ENCODE measurements at regions not wholly inside any gene's neighbourhood (a gene's known extent, or its start where the extent isn't known, plus 50 kb on each side); places are given as distances from the start of the nearest gene placed in this dataset.

- Histone ChIP-seq H3K4me1 (no peaks in the 10 kb centered on the region), H3K4me3 (no peak overlapping the region), H3K27me3 (ENCODE audit: low read depth) (no peaks in the 10 kb centered on the region), H3K36me3 (replicated peaks) (no peaks in the 10 kb centered on the region), H3K9me3 (no peaks in the 10 kb centered on the region)
- in situ Hi-C loops (cut with MboI; ENCODE audit: low sequenced_read_pairs) = no loop called here
- DNase-seq (ENCODE audit: low spot score in 2 of 2) = no peak
Observed at GRCh38 chr5:125965577-125965976, 457.6 kb upstream of the GRAMD2B start.

DNA sequence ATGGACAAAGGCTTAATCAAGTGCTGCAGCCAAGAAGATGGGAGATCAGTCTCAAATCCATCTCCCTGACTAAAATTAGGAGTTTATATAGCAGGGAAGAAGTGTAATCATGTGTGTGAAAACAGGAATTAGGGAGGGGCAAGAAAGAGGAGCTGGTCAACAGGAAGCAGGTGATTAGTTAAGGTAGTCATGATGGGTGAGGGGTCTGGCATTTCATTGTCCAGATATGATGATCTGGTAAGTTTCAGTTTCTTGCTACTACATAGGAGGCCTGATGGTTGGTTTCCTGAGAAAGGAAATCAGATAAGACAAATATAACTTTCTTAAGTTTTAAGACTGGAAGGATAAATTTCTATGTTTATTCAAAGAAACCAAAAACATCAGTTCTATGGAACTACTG is 455.6 kb upstream of the GRAMD2B start:
- H3K4me3 ChIP-seq = no peak overlapping the region
- no peaks in the 10 kb centered on the region for H3K9me3 ChIP-seq
- H3K36me3 ChIP-seq (replicated peaks) = no peaks in the 10 kb centered on the region
- DNase-seq (ENCODE audit: low spot score in 2 of 2) = no peak
- H3K4me1 ChIP-seq = no peaks in the 10 kb centered on the region
- in situ Hi-C loops (cut with MboI; ENCODE audit: low sequenced_read_pairs) = no loop called here
- H3K27me3 ChIP-seq (ENCODE audit: low read depth) = no peaks in the 10 kb centered on the region

- in situ Hi-C loops (cut with MboI; ENCODE audit: low sequenced_read_pairs) = no loop called here
- H3K9me3 ChIP-seq = no peaks in the 10 kb centered on the region
- no peaks in the 10 kb centered on the region for H3K36me3 ChIP-seq (replicated peaks)
- no peaks in the 10 kb centered on the region for H3K4me1 ChIP-seq
- H3K27me3 ChIP-seq (ENCODE audit: low read depth) = no peaks in the 10 kb centered on the region
- no peak for DNase-seq (ENCODE audit: low spot score in 2 of 2)
- H3K4me3 ChIP-seq = no peak overlapping the region
Observed at GRCh38 chr5:125969011-125969813, 454.0 kb upstream of the GRAMD2B start.

DNA sequence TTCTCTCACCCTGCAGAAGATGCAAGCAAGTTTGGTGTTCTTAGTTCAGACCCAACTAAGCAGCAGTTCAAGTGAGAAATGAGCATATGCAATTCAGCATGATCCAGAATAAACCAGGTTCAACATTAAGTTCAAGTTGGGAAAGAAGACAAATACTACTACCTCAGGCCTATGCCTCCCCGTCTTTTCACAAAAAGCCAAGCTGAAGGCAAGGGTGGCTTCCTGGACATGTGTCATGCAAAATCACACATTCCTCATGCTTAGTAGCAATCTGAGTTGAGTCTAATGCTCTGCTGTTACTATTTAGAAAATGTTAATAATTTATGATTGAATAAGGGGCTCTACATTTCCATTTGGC is 453.4 kb upstream of the GRAMD2B start:
- Histone ChIP-seq H3K4me3 (no peak overlapping the region), H3K9me3 (no peaks in the 10 kb centered on the region), H3K27me3 (ENCODE audit: low read depth) (no peaks in the 10 kb centered on the region; the same call in 1 of the 2 replicates), H3K36me3 (replicated peaks) (no peaks in the 10 kb centered on the region), H3K4me1 (no peaks in the 10 kb centered on the region)
- no peak for DNase-seq (ENCODE audit: low spot score in 2 of 2)
- in situ Hi-C loops (cut with MboI; ENCODE audit: low sequenced_read_pairs) = no loop called here

- no peaks in the 10 kb centered on the region for H3K9me3 ChIP-seq
- DNase-seq (ENCODE audit: low spot score in 2 of 2) = no peak
- H3K27me3 ChIP-seq (ENCODE audit: low read depth) = peaks cover 6% of the 10 kb centered on the region
- H3K4me1 ChIP-seq = no peaks in the 10 kb centered on the region
- no peaks in the 10 kb centered on the region for H3K36me3 ChIP-seq (replicated peaks)
- H3K4me3 ChIP-seq = no peak overlapping the region
- in situ Hi-C loops (cut with MboI; ENCODE audit: low sequenced_read_pairs) = no loop called here
Observed at GRCh38 chr5:125970631-125971307, 452.4 kb upstream of the GRAMD2B start.

GRCh38 chr5:125972706-125973105 is 450.5 kb upstream of the GRAMD2B start:
- no peak overlapping the region for H3K4me3 ChIP-seq

GRCh38 chr5:125974679-125975078 is 448.5 kb upstream of the GRAMD2B start:
- in situ Hi-C loops (cut with MboI; ENCODE audit: low sequenced_read_pairs) = no loop called here
- H3K36me3 ChIP-seq (replicated peaks) = no peaks in the 10 kb centered on the region
- H3K4me1 ChIP-seq = no peaks in the 10 kb centered on the region
- peaks cover 6% of the 10 kb centered on the region for H3K27me3 ChIP-seq (ENCODE audit: low read depth)
- no peaks in the 10 kb centered on the region for H3K9me3 ChIP-seq
- H3K4me3 ChIP-seq = no peak overlapping the region
- DNase-seq (ENCODE audit: low spot score in 2 of 2) = no peak

More at GRCh38 chr5:125972706-125973105, 450.5 kb upstream of the GRAMD2B start:
- H3K27me3 ChIP-seq (ENCODE audit: low read depth) = peaks cover 6% of the 10 kb centered on the region
- no peaks in the 10 kb centered on the region for H3K36me3 ChIP-seq (replicated peaks)
- in situ Hi-C loops (cut with MboI; ENCODE audit: low sequenced_read_pairs) = no loop called here
- no peaks in the 10 kb centered on the region for H3K9me3 ChIP-seq
- H3K4me1 ChIP-seq = no peaks in the 10 kb centered on the region
- DNase-seq (ENCODE audit: low spot score in 2 of 2) = no peak

GRCh38 chr5:125976421-125977000 is 446.7 kb upstream of the GRAMD2B start:
- DNase-seq (ENCODE audit: low spot score in 2 of 2) = no peak
- Histone ChIP-seq H3K4me3 (no peak overlapping the region), H3K4me1 (no peaks in the 10 kb centered on the region), H3K27me3 (ENCODE audit: low read depth) (peaks cover 12% of the 10 kb centered on the region), H3K9me3 (no peaks in the 10 kb centered on the region), H3K36me3 (replicated peaks) (no peaks in the 10 kb centered on the region)
- in situ Hi-C loops (cut with MboI; ENCODE audit: low sequenced_read_pairs) = no loop called here

GRCh38 chr5:125978015-125978414 is 445.2 kb upstream of the GRAMD2B start:
- no peaks in the 10 kb centered on the region for H3K36me3 ChIP-seq (replicated peaks)
- in situ Hi-C loops (cut with MboI; ENCODE audit: low sequenced_read_pairs) = no loop called here
- DNase-seq (ENCODE audit: low spot score in 2 of 2) = no peak

DNA sequence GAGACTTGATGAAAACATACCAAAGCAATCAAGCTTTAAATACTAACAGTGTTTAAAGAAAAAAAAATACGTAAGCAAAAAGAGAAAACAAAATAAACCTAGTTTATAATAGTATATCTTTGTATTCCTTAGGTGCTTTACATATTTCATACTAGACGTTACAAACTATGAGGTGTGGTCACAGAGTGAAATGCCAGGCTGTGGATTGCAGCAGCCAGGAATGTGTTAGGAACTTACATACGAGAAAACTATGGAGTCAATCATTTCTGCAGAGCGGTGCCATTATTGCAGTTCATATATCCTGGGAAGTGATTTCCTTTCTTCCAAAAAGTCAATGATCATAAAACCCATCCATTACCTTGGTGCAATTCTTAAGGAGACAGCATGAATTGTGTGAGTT is 443.6 kb upstream of the GRAMD2B start:
- Histone ChIP-seq H3K9me3 (no peaks in the 10 kb centered on the region), H3K4me3 (no peak overlapping the region), H3K4me1 (no peaks in the 10 kb centered on the region), H3K27me3 (ENCODE audit: low read depth) (peaks cover 12% of the 10 kb centered on the region), H3K36me3 (replicated peaks) (no peaks in the 10 kb centered on the region)
- in situ Hi-C loops (cut with MboI; ENCODE audit: low sequenced_read_pairs) = no loop called here
- no peak for DNase-seq (ENCODE audit: low spot score in 2 of 2)

More at GRCh38 chr5:125978015-125978414, 445.2 kb upstream of the GRAMD2B start:
- no peaks in the 10 kb centered on the region for H3K9me3 ChIP-seq
- H3K4me1 ChIP-seq = no peaks in the 10 kb centered on the region
- no peak overlapping the region for H3K4me3 ChIP-seq
- H3K27me3 ChIP-seq (ENCODE audit: low read depth) = peaks cover 12% of the 10 kb centered on the region

DNA sequence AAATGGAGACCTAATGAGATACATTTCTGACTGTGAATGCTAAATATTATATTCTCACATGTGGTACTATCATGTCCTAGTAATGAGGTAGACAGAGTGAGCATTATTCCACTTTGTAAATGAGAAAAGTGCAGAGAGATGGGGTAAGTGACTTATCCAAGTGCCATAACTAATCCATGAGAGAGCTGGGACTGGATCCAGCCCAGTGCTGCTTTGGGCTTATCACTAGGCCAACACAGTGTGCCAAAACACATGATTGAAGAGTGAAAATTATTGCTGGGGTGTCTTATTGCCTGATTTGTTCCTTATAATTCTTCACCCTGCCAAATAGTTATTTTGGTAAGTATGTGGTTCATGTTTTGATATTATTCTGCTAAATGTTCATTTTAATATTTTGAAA is 442.2 kb upstream of the GRAMD2B start:
- Histone ChIP-seq H3K4me1 (no peaks in the 10 kb centered on the region), H3K9me3 (no peaks in the 10 kb centered on the region), H3K36me3 (replicated peaks) (no peaks in the 10 kb centered on the region), H3K27me3 (ENCODE audit: low read depth) (peaks cover 9% of the 10 kb centered on the region), H3K4me3 (no peak overlapping the region)
- in situ Hi-C loops (cut with MboI; ENCODE audit: low sequenced_read_pairs) = no loop called here
- DNase-seq (ENCODE audit: low spot score in 2 of 2) = no peak

DNA sequence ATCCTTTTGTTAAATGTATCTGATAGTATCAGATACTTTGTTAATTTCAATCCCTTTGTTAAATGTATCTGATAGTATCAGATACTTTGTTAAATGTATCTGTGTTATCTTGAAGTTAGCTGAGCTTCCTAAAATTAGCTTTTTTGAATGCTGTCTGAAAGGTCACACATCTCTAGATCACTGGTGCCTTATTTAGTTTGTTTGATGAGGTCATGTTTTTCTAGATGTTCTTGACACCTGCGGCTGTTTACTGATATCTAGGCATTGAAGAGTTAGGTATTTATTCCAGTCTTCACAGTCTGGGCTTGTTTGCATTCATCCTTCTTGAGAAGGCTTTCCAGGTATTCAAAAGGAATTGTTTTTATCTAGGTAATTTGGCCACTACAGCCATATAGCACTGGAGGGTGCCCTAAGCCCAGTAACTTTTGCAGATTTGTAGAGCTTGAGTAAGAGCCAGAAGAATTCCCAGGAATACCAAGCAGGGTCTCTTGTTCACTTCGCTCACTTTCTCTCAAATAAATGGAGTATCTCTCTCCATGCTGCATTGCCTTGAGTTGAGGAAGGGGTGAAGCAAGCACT is 435.4 kb upstream of the GRAMD2B start:
- Histone ChIP-seq H3K27me3 (ENCODE audit: low read depth) (0 out of 2 replicates have a peak, but pooled peaks cover 3% of the 10 kb centered on the region), H3K9me3 (no peaks in the 10 kb centered on the region), H3K4me3 (no peak overlapping the region), H3K36me3 (replicated peaks) (no peaks in the 10 kb centered on the region), H3K4me1 (no peaks in the 10 kb centered on the region)
- DNase-seq (ENCODE audit: low spot score in 2 of 2) = no peak
- in situ Hi-C loops (cut with MboI; ENCODE audit: low sequenced_read_pairs) = no loop called here

DNA sequence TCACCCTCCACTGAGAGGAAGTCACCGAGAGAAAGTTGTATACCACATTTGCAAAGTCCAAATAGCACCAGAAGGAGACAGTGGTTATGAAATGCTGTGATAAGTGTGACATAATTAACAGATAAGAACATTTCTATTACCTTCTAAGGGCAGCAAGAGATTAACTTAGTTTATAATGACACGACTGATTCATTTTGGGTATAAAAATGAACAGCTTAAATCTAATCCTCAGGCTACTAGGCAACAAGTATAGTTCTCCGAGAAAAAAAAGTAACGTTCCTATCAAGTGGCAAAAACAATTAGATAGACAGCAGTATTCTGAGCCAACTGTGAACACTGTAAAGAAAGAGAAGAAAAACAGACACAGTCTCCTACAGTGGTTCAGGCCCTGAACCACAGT is 431.2 kb upstream of the GRAMD2B start:
- no peaks in the 10 kb centered on the region for H3K9me3 ChIP-seq
- no peak overlapping the region for H3K4me3 ChIP-seq
- no peak for DNase-seq (ENCODE audit: low spot score in 2 of 2)
- no peaks in the 10 kb centered on the region for H3K27me3 ChIP-seq (ENCODE audit: low read depth)
- H3K4me1 ChIP-seq = no peaks in the 10 kb centered on the region
- in situ Hi-C loops (cut with MboI; ENCODE audit: low sequenced_read_pairs) = no loop called here
- no peaks in the 10 kb centered on the region for H3K36me3 ChIP-seq (replicated peaks)

Data from HAP-1 (cell line).